Body of pancreas (tissue), 4 donors: ENCODE measurements at regions not wholly inside any gene's neighbourhood (a gene's known extent, or its start where the extent isn't known, plus 50 kb on each side); places are given as distances from the start of the nearest gene placed in this dataset.
"Not testable (repeated sequence)": the region's sequence is repeated elsewhere in the genome, so short reads cannot be mapped to it uniquely, and the experiment has no call there.

ENCODE experiments used
- ATAC-seq: fragments of 150-250 bp; one replicate; pipeline ENCODE4 v1.9.1; 2016
- DNase-seq, 4 donors: peaks; one replicate each; pipeline ENCODE4 v3.0.0-alpha.2; 2019
- H3K27ac ChIP-seq, 4 donors: fragments of 200-600 bp; sonication (generic); 1 replicate in 3 of 4; 2 replicates in 1 of 4; pipeline versions ENCODE4 v1.5.1 to v1.6.1; 2016 to 2019; ENCODE audit warnings: mild to moderate bottlenecking in 1 of 4, mixed read lengths in 1 of 4, moderate library complexity in 1 of 4
- H3K27me3 ChIP-seq, 2 donors: fragments of 200-600 bp; sonication (generic); one replicate each; pipeline ENCODE4 v1.6.0; 2016; ENCODE audit warnings: mild to moderate bottlenecking in 1 of 2
- H3K36me3 ChIP-seq, 2 donors: fragments of 200-600 bp; sonication (generic); replicated peaks in 1 of 2; 2 replicates each; pipeline ENCODE4 v1.5.1; 2016; ENCODE audit warnings: low read depth in 2 of 2; ENCODE audit not compliant: insufficient read depth in 1 of 2
- H3K4me1 ChIP-seq: fragments of 200-600 bp; sonication (generic); one replicate; pipeline ENCODE4 v1.6.0; 2016
- H3K4me3 ChIP-seq, 2 donors: fragments of 200-600 bp; sonication (generic); 1 replicate in 1 of 2; 2 replicates in 1 of 2; pipeline ENCODE4 v1.5.1; 2016 to 2019
- H3K9me3 ChIP-seq, 3 donors: fragments of 200-600 bp; sonication (generic); 1 replicate in 2 of 3; 2 replicates in 1 of 3; pipeline ENCODE4 v1.5.1; 2016
- POLR2A ChIP-seq, 3 donors: fragments of 450-650 bp; IDR thresholded peaks; one replicate each; pipeline ENCODE4 v1.6.1; 2016; ENCODE audit warnings: antibody characterized with exemption in 3 of 3, mild to moderate bottlenecking in 2 of 3
- WGBS, 2 donors: methylation state at CpG; one replicate each; pipeline ENCODE4 v1.1.5; 2017; 5-methylcytosine and 5-hydroxymethylcytosine counted together
- intact Hi-C: fragments of 100-400 bp; cut with DNase I; formaldehyde crosslinking; loops from one replicate; pipeline ENCODE4 v1.15.1; 2023
- TF ChIP-seq, protein P1 (sequence below), 7 experiments: fragments of 450-650 bp in 4 of 7; fragments of 200-600 bp in 3 of 7; sonication (generic) in 3 of 7; IDR thresholded peaks; one replicate each; pipeline ENCODE4 v1.5.1; 2016 to 2019; ENCODE audit warnings: antibody characterized with exemption in 7 of 7

- H3K27me3 ChIP-seq, H3K36me3 ChIP-seq, intact Hi-C loops, H3K4me3 ChIP-seq, H3K9me3 ChIP-seq, ATAC-seq: not testable (repeated sequence)
- Histone ChIP-seq H3K4me1 (peaks cover 16% of the 10 kb centered on the region), H3K27ac (peak overlapping the region in 3 of 4 donors; percentile 25 to 87 (median 67))
- peak; percentile 64 to 75 (median 68) for DNase-seq
- TF ChIP-seq, protein P1, sequence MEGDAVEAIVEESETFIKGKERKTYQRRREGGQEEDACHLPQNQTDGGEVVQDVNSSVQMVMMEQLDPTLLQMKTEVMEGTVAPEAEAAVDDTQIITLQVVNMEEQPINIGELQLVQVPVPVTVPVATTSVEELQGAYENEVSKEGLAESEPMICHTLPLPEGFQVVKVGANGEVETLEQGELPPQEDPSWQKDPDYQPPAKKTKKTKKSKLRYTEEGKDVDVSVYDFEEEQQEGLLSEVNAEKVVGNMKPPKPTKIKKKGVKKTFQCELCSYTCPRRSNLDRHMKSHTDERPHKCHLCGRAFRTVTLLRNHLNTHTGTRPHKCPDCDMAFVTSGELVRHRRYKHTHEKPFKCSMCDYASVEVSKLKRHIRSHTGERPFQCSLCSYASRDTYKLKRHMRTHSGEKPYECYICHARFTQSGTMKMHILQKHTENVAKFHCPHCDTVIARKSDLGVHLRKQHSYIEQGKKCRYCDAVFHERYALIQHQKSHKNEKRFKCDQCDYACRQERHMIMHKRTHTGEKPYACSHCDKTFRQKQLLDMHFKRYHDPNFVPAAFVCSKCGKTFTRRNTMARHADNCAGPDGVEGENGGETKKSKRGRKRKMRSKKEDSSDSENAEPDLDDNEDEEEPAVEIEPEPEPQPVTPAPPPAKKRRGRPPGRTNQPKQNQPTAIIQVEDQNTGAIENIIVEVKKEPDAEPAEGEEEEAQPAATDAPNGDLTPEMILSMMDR (IDR thresholded peaks at IDR 0.05) = peak in 3 of 7 experiments; percentile 14 to 30 (median 30)
- TF ChIP-seq POLR2A (IDR thresholded peaks at IDR 0.05) = peak in 2 of 3 donors; percentile 51 to 84
- WGBS, 2 donors = 2 to 7% methylated on average over 14 to 18 of the region's 18 CpGs
Observed at GRCh38 chr3:75502769-75503756, 161.1 kb upstream of the FRG2C start.

DNA sequence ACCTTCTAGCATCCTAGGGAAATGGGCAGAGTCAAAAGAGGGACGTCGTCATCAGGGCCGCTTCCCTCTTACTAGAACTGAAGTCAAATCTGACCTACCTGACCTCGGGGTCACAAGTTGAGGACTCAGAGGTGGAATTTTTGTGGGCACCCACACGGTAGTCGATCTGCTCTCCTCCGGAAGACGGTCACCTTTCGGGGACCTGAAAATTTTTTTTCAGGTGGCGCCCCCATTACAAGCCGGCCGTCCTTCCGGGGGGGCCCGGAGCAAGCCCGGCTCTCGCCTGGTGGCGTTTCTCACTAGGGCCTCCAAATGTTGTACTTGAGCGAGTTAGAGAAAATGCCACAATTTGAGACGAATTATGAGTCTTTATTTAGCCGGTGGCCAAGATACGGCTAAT is 157.5 kb upstream of the FRG2C start:
- Histone ChIP-seq H3K4me1 (peaks cover 16% of the 10 kb centered on the region), H3K4me3 (no peak overlapping the region), H3K9me3 (no peaks in the 10 kb centered on the region), H3K36me3 (no peaks in the 10 kb centered on the region), H3K27me3 (no peaks in the 10 kb centered on the region), H3K27ac (no peak overlapping the region)
- intact Hi-C loops = no loop called here
- DNase-seq (no peak), ATAC-seq (no peak)
- WGBS, 2 donors = 82 to 87% methylated on average over 21 of the region's 21 CpGs
- TF ChIP-seq, protein P1 (IDR thresholded peaks at IDR 0.05) = no peak
- no peak for TF ChIP-seq POLR2A (IDR thresholded peaks at IDR 0.05)

DNA sequence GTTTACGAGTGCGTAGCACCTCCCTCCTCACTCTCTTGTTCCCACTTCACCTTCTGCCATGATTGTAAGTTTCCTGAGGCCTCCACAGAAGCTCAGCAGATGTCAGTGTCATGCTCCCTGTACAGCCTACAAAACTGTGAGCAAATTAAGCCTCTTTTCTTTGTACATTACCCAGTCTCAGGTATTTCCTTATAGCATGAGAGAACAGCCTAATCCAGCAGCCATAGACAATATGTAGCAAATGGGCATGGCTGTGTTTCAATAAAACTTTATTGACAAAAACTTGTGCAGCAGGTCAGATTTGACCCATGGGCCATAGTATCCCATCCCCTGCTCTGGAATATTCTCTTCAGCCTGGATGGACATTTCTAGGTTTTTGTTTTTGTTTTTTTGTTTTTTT is 156.2 kb upstream of the FRG2C start:
- intact Hi-C loops, H3K9me3 ChIP-seq, H3K4me1 ChIP-seq, H3K27ac ChIP-seq, H3K36me3 ChIP-seq, H3K27me3 ChIP-seq, DNase-seq, H3K4me3 ChIP-seq, ATAC-seq: not testable (repeated sequence)
- whole genome bisulfite sequencing, 2 donors = 92 to 97% methylated on average over 2 of the region's 2 CpGs

DNA sequence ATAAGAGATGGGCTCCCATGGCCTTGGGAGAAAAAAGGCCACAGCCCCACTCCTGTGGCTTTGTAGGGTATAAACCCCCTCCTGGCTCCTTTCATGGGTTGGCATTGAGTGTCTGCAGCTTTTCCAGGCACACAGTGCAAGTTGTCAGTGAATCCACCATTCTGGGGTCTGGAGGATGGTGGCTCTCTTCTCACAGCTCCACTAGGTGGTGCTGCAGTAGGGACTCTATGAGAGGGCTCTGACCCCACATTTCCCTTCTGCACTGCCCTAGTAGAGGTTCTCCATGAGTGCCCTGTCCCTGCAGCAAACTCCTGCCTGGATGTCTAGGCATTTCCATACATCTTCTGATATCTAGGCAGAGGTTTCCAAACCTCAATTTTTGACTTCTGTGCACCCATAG is 136.5 kb upstream of the FRG2C start:
- H3K36me3 ChIP-seq, DNase-seq, ATAC-seq, H3K4me3 ChIP-seq, H3K27me3 ChIP-seq, H3K4me1 ChIP-seq, H3K27ac ChIP-seq, intact Hi-C loops: not testable (repeated sequence)
- peaks cover 0 to 21% (median 0%) of the 10 kb centered on the region in 3 donors for H3K9me3 ChIP-seq

DNA sequence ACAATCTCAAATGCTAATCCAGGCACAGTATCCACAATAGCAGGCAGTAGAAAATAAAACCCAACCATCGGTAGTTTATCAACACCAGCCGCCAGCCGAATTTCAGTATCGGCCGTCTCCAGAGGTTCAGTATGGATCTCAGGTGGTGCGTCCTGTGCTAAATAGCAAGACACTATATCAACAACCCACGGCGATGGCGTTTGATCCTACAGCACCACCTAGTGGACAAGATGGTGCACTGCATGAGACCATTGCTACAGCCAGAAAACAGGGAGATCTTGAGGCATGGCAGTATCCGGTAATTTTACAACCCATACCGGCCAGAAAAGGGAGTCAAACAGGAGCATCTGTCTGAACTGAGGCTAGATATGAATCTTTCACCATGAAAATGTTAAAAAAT is 112.0 kb upstream of the FRG2C start:
- ATAC-seq, intact Hi-C loops, H3K4me1 ChIP-seq, H3K36me3 ChIP-seq, H3K27me3 ChIP-seq, H3K4me3 ChIP-seq, H3K27ac ChIP-seq: not testable (repeated sequence)
- TF ChIP-seq, protein P1 (IDR thresholded peaks at IDR 0.05) = peak in 2 of 7 experiments; percentile 30 to 41
- H3K9me3 ChIP-seq = peaks cover 0 to 17% (median 0%) of the 10 kb centered on the region in 3 donors
- WGBS, 2 donors = 44 to 53% methylated on average over 11 of the region's 11 CpGs
- peak in 1 of 4 donors; percentile 23 for DNase-seq

DNA sequence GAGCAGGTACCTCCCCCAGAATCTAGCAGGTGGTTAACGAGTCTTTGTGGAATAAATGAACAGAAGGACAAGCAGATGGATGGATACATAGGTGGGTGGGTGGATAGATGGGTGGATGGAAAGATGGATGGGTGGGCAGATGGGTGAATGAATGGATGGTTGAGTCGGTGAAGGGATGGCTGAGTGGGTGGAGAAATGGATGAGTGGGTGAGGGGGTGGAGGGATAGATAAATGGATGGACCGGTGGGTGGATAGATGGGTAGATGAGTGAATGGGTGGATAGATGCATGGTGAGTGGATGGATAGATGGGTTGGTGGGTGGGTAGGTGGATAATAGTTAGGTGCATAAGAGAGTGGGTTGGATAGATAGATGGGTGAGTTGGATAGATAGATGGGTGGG is 99.7 kb upstream of the FRG2C start:
- H3K4me3 ChIP-seq, H3K36me3 ChIP-seq, H3K27me3 ChIP-seq, intact Hi-C loops, H3K9me3 ChIP-seq, H3K27ac ChIP-seq, H3K4me1 ChIP-seq, ATAC-seq, DNase-seq: not testable (repeated sequence)
- 70 to 76% methylated on average over 3 of the region's 3 CpGs for WGBS, 2 donors

GRCh38 chr3:75572303-75572702 is 91.8 kb upstream of the FRG2C start:
- H3K4me1 ChIP-seq, H3K27ac ChIP-seq, H3K9me3 ChIP-seq, H3K27me3 ChIP-seq, H3K4me3 ChIP-seq, ATAC-seq, H3K36me3 ChIP-seq, intact Hi-C loops, DNase-seq: not testable (repeated sequence)
- 62 to 79% methylated on average over 7 of the region's 7 CpGs for WGBS, 2 donors

DNA sequence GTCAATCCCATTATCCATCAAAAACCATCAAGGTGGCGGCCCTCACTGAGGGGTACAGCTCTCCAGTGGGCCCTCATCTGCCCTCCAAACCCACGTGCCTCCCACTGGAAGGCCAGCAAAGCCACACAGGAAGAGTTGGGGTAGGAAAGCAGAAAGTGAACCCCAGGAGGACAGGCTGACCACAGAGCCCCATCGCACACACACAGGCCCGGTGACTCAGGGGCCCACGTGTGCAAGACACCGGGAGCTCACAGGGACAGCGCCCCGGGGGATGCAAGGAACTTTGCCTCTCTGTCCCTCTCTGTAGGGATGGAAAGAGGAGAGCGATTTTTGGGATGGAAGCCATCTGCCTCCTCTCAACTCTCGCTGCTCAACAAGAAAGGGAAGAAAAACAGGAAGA is 85.0 kb upstream of the FRG2C start:
- 38 to 42% methylated on average over 7 to 10 of the region's 10 CpGs for WGBS, 2 donors
- ATAC-seq, H3K27me3 ChIP-seq, H3K36me3 ChIP-seq, H3K4me3 ChIP-seq, H3K9me3 ChIP-seq, H3K4me1 ChIP-seq, DNase-seq, intact Hi-C loops, H3K27ac ChIP-seq: not testable (repeated sequence)

DNA sequence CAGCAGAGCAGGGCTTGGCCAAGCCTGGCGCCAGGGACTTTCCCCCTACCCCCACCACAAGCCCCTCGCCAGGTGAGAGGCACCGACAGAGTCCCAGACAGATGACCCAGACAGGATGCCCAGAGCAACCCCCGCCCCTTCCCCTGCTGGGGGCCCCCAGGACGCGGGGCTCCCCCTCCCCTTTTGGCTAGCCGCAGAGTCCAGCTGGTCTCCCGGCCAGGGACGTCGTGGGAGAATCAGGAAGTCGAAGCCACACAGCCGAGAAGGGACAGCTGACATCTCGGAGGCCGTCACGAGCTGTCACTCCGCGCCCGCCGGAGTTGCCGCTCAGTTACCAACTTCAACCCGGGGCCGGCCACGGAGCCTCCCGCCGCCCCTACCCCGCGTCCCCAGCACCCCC is 84.6 kb upstream of the FRG2C start:
- H3K4me1 ChIP-seq, ATAC-seq, intact Hi-C loops, H3K27me3 ChIP-seq, H3K9me3 ChIP-seq, H3K36me3 ChIP-seq: not testable (repeated sequence)
- peak in 2 of 4 donors; percentile 13 to 17 for DNase-seq
- Histone ChIP-seq H3K27ac (peak overlapping the region in 1 of 4 donors; percentile 3), H3K4me3 (peak overlapping the region in 1 of 2 donors; percentile 37)
- 6% methylated on average over 8 of the region's 27 CpGs; no CpG with 5 or more reads in 1 of the 2 donors for WGBS, 2 donors
